Activated naive CD8-positive, alpha-beta T cell treated with anti-CD3 and anti-CD28 coated beads, Interleukin-2, amount 10 ng/mL, durations not matched to agents 7 days and 5 days (primary cell): ENCODE measurements at regions not wholly inside any gene's neighbourhood (a gene's known extent, or its start where the extent isn't known, plus 50 kb on each side); places are given as distances from the start of the nearest gene placed in this dataset.

Experiments
- ATAC-seq: fragments of 150-1000 bp; cut with Tn5 transposase; one replicate; pipeline ENCODE4 v1.10.0; 2021; ENCODE audit warnings: low read depth, moderate library complexity
- POLR2A ChIA-PET: fragments of 350-600 bp; sonication (Branson Sonifier 250); formaldehyde crosslinking; loops from one replicate; lab custom pipeline; 2021; ENCODE audit warnings: antibody characterized with exemption; lab: Charles Lee
- DNase-seq: peaks from one replicate; pipeline ENCODE4 v3.0.0; 2021
- H3K27ac Mint-ChIP-seq: one replicate; pipeline ENCODE4 v1.8.0; 2022; ENCODE audit warnings: mild to moderate bottlenecking, mixed read lengths
- H3K27me3 Mint-ChIP-seq: one replicate; pipeline ENCODE4 v1.8.0; 2022; ENCODE audit warnings: mild to moderate bottlenecking, moderate library complexity, mixed read lengths
- H3K36me3 Mint-ChIP-seq: one replicate; pipeline ENCODE4 v1.8.0; 2021; ENCODE audit warnings: mild to moderate bottlenecking, mixed read lengths
- H3K4me1 Mint-ChIP-seq: one replicate; pipeline ENCODE4 v1.8.0; 2021; ENCODE audit warnings: mixed read lengths
- H3K4me3 Mint-ChIP-seq: one replicate; pipeline ENCODE4 v1.8.0; 2022; ENCODE audit warnings: mild to moderate bottlenecking, moderate library complexity, mixed read lengths
- H3K9me3 Mint-ChIP-seq: one replicate; pipeline ENCODE4 v1.8.0; 2021; ENCODE audit warnings: mixed read lengths

DNA sequence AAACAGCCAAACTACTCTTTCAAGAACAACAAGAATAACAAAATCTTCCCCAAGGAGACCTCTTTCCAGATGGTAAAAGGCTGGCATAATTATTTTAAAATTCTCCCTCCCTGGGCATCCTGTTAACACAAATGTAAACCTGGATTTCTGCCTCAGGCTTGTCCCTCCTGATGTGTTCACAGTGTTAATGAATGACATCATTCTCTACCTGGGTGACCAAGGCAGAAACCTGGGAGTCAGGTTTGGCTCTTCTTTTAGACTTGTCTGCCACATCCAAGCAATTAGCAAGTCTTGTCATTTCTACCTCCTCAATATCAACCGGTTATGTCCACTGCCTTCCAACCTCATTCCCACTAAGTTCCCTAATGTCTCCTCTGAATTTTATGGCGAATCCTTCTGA is 368.7 kb upstream of the TBL1XR1 start:
- H3K4me3 Mint-ChIP-seq = no peak overlapping the region
- no peak for DNase-seq
- peaks cover 1% of the 10 kb centered on the region for H3K36me3 Mint-ChIP-seq
- H3K4me1 Mint-ChIP-seq = no peaks in the 10 kb centered on the region
- H3K9me3 Mint-ChIP-seq = peaks cover 9% of the 10 kb centered on the region
- H3K27me3 Mint-ChIP-seq = no peaks in the 10 kb centered on the region
- H3K27ac Mint-ChIP-seq = no peak overlapping the region
- POLR2A ChIA-PET = no interaction called here
- ATAC-seq = no peak

DNA sequence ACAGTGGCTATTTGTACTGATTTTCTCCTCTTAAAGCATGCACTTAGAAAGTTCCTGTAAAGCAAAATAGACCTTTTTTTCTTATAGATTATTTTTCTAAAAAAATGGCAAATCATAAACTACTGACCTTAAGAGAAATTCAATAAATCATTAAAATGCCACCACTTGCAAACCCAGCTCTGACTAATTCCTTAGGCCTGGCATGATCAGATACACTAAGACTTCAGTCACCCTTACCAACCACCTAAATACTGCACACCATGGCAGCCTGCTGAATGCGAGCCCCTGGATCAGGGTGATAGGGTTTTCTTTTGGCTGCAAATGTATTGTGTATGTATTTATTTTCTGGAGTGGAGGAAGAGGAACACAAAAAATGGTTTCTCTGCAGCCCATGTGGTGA is 370.6 kb upstream of the TBL1XR1 start:
- no peak for DNase-seq
- Mint-ChIP-seq H3K27me3 (no peaks in the 10 kb centered on the region), H3K4me1 (no peaks in the 10 kb centered on the region), H3K9me3 (peaks cover 9% of the 10 kb centered on the region), H3K36me3 (peaks cover 1% of the 10 kb centered on the region), H3K4me3 (no peak overlapping the region), H3K27ac (no peak overlapping the region)
- POLR2A ChIA-PET = no interaction called here
- no peak for ATAC-seq

GRCh38 chr3:177569193-177569592 is 371.9 kb upstream of the TBL1XR1 start:
- Mint-ChIP-seq H3K4me3 (no peak overlapping the region), H3K4me1 (no peaks in the 10 kb centered on the region), H3K36me3 (no peaks in the 10 kb centered on the region), H3K9me3 (peaks cover 9% of the 10 kb centered on the region), H3K27ac (no peak overlapping the region), H3K27me3 (no peaks in the 10 kb centered on the region)
- DNase-seq (no peak), ATAC-seq (no peak)
- POLR2A ChIA-PET = no interaction called here

DNA sequence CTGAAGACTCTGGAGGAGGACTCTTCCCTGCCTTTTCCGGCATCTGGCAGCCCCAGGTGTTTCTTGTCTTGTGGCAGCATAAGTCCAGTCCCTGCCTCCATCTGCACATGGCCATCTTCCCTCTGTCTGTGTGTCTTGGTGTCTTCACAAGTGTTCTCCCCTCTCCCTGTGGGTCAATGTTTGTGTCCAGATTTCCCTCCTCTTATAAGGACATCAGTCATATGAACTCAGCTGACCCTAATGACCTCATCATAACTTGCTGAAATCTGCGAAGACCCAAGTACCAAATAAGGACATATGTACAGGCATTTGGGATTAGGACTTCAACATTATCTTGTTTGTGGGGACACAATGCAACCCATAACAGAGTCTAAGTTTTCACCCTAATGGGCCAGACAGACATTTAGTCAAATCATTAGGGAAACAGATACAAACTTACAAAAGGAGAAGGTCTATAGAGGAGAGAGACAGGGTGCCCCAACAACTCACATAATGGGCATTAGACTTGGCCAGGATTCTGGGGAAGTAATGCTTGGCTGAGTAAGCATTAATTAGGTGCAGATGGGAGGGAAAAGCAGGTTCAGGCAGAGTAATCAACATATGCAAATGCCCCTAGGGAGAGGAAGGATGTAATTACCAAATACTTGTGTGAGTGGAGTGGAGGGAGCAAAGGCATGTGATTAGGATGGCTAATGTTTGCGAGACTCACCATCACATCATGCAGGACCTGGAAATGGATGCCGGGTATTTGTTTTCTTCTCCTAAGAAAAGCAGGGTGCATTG is 372.8 kb upstream of the TBL1XR1 start:
- H3K36me3 Mint-ChIP-seq = no peaks in the 10 kb centered on the region
- DNase-seq (no peak), ATAC-seq (no peak)
- H3K27ac Mint-ChIP-seq = no peak overlapping the region
- peaks cover 9% of the 10 kb centered on the region for H3K9me3 Mint-ChIP-seq
- no peaks in the 10 kb centered on the region for H3K27me3 Mint-ChIP-seq
- no peaks in the 10 kb centered on the region for H3K4me1 Mint-ChIP-seq
- no peak overlapping the region for H3K4me3 Mint-ChIP-seq
- POLR2A ChIA-PET = no interaction called here

DNA sequence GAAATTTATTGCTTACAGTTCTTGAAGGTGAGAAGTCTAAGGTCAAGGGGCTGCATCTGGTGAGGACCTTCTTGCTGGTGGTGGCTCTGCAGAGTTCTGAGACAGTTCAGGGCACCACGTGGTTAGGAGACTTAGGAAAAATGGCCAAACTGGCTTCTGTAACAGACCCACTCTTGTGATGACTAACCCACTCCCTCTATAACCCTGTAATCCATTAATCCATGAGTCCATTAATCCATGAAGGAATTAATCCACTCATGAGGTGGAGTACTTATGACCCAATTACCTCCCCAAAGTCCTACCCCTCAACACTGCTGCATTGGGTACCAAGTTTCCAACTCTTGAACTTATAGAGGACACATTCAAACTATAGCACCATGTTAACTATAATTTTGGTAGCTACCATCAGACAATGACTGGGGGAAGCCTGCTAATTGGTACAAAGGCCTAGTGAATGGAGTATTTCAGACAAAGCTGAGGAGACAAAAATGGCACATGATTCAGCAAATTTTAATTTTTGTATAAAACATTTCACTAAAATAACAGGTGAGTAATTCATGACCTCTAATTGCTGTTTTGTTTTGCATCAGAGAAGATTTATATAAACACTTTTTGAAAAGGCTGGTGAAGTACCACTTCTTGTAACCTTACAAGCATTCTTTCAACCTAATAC is 374.1 kb upstream of the TBL1XR1 start:
- POLR2A ChIA-PET = no interaction called here
- peaks cover 9% of the 10 kb centered on the region for H3K9me3 Mint-ChIP-seq
- no peak overlapping the region for H3K27ac Mint-ChIP-seq
- ATAC-seq = no peak
- DNase-seq = no peak
- H3K4me3 Mint-ChIP-seq = no peak overlapping the region
- no peaks in the 10 kb centered on the region for H3K4me1 Mint-ChIP-seq
- H3K27me3 Mint-ChIP-seq = no peaks in the 10 kb centered on the region
- H3K36me3 Mint-ChIP-seq = no peaks in the 10 kb centered on the region

GRCh38 chr3:177571944-177572315 is 374.6 kb upstream of the TBL1XR1 start:
- no peak overlapping the region for H3K4me3 Mint-ChIP-seq
- H3K9me3 Mint-ChIP-seq = peaks cover 6% of the 10 kb centered on the region
- POLR2A ChIA-PET = no interaction called here
- no peak overlapping the region for H3K27ac Mint-ChIP-seq
- H3K27me3 Mint-ChIP-seq = no peaks in the 10 kb centered on the region
- ATAC-seq = no peak
- no peak for DNase-seq
- H3K4me1 Mint-ChIP-seq = no peaks in the 10 kb centered on the region
- no peaks in the 10 kb centered on the region for H3K36me3 Mint-ChIP-seq

DNA sequence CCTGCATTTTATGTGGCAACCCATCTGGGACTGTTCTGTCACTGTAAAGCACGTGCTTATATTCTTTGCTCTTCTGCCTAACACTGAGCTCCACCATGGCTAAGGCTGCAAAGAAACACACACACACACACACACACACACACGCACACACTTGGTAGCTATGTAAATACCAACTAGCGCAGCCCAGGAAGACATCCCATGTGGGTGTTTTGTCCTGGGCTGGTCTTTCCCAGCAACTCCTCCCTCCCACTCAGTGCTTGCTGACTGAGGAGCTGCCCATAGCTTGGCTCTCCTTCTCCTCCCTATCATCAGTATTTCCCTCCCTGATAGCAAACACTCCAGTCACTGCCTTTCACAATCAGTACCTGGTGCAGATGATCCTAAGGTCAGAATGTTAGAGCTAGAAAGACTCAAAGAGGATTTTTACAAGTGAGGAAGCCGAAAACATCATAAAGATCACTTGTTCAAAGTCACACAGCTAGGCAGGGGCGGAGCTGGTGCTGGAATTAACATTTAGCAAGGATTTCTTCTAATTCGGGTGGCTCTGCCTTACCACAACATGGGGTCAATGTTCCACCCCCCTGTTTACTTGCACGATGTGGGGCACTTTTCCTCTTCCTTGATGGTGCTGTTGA is 377.1 kb upstream of the TBL1XR1 start:
- POLR2A ChIA-PET = no interaction called here
- Mint-ChIP-seq H3K4me3 (no peak overlapping the region), H3K4me1 (no peaks in the 10 kb centered on the region), H3K27me3 (no peaks in the 10 kb centered on the region), H3K27ac (no peak overlapping the region), H3K9me3 (peaks cover 6% of the 10 kb centered on the region), H3K36me3 (no peaks in the 10 kb centered on the region)
- DNase-seq (no peak), ATAC-seq (no peak)

DNA sequence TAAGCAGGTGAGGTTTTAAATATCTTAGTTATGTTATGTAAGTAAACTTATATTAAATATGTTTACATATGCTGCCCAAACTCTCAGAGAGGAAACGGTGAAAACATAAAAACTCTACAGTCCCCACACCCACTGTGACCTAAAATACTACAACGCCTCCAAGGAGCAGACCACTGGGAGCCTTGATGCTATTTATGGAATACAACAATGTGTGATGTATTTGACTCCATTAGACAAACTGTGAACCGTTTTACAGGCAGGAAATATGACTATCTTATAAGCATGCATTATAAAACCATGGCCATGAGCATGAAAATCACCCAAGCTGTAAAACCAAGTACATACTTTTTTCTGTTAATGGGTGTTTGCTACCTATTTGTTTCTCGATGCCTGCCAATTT is 379.5 kb upstream of the TBL1XR1 start:
- no peaks in the 10 kb centered on the region for H3K4me1 Mint-ChIP-seq
- no peaks in the 10 kb centered on the region for H3K9me3 Mint-ChIP-seq
- no peak overlapping the region for H3K27ac Mint-ChIP-seq
- no peaks in the 10 kb centered on the region for H3K27me3 Mint-ChIP-seq
- ATAC-seq (no peak), DNase-seq (no peak)
- H3K36me3 Mint-ChIP-seq = peaks cover 1% of the 10 kb centered on the region
- POLR2A ChIA-PET = no interaction called here
- H3K4me3 Mint-ChIP-seq = no peak overlapping the region

- POLR2A ChIA-PET = no interaction called here
- Mint-ChIP-seq H3K27ac (no peak overlapping the region), H3K36me3 (peaks cover 1% of the 10 kb centered on the region), H3K4me3 (no peak overlapping the region), H3K27me3 (no peaks in the 10 kb centered on the region), H3K9me3 (no peaks in the 10 kb centered on the region), H3K4me1 (no peaks in the 10 kb centered on the region)
- no peak for DNase-seq
- no peak for ATAC-seq
Observed at GRCh38 chr3:177578488-177578887, 381.2 kb upstream of the TBL1XR1 start.

GRCh38 chr3:177579419-177579818 is 382.1 kb upstream of the TBL1XR1 start:
- Mint-ChIP-seq H3K36me3 (peaks cover 1% of the 10 kb centered on the region), H3K4me1 (no peaks in the 10 kb centered on the region), H3K27ac (no peak overlapping the region), H3K27me3 (no peaks in the 10 kb centered on the region), H3K4me3 (no peak overlapping the region), H3K9me3 (no peaks in the 10 kb centered on the region)
- ATAC-seq (no peak), DNase-seq (no peak)
- POLR2A ChIA-PET = no interaction called here

- H3K27ac Mint-ChIP-seq = no peak overlapping the region
Observed at GRCh38 chr3:177580437-177580836, 383.2 kb upstream of the TBL1XR1 start.

GRCh38 chr3:177585271-177585670 is 388.0 kb upstream of the TBL1XR1 start:
- Mint-ChIP-seq H3K27me3 (no peaks in the 10 kb centered on the region), H3K4me3 (no peak overlapping the region), H3K36me3 (peaks cover 8% of the 10 kb centered on the region), H3K4me1 (peaks cover 11% of the 10 kb centered on the region), H3K27ac (no peak overlapping the region), H3K9me3 (peaks cover 2% of the 10 kb centered on the region)
- POLR2A ChIA-PET = no interaction called here
- ATAC-seq = no peak
- DNase-seq = no peak

More at GRCh38 chr3:177580437-177580836, 383.2 kb upstream of the TBL1XR1 start:
- peaks cover 1% of the 10 kb centered on the region for H3K36me3 Mint-ChIP-seq
- no peak for DNase-seq
- no peak overlapping the region for H3K4me3 Mint-ChIP-seq
- POLR2A ChIA-PET = no interaction called here
- no peaks in the 10 kb centered on the region for H3K4me1 Mint-ChIP-seq
- ATAC-seq = no peak
- H3K9me3 Mint-ChIP-seq = no peaks in the 10 kb centered on the region
- no peaks in the 10 kb centered on the region for H3K27me3 Mint-ChIP-seq

DNA sequence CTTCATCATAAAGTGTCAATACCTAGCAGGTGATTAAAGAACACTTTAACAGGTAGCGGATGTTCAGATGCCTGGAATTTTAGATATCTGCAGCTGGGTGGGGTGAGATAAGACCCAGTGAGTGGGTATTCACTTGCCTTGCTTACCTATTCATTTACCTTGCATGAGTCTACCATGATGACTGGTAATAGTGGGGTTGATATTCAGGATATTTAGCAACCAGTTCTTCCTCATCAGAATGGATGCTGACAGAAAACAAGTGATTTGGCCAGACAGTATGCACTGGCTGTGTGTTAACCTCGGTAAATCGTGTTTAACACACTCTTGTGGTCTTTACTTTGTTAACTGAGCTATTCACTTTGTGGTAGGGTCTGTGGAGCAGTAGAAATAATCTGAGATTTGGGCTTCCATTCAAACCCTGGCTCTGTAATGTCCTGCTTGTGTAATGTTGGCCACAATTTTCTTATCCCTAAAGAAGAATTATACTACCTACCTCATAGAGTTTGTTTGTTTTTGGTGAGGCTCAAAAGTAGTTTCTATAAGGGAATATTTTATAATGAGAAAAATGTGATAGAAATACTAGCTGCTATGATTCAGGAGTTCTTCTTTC is 391.9 kb upstream of the TBL1XR1 start:
- no peak overlapping the region for H3K4me3 Mint-ChIP-seq
- POLR2A ChIA-PET = interaction anchor here (1.0 to 1.3 kb wide), 2 partner anchors 9 to 229 kb away, joined by 3 to 4 read pairs; no protein-coding TSS in a partner anchor
- H3K27ac Mint-ChIP-seq = no peak overlapping the region
- no peaks in the 10 kb centered on the region for H3K27me3 Mint-ChIP-seq
- DNase-seq = no peak
- peaks cover 8% of the 10 kb centered on the region for H3K36me3 Mint-ChIP-seq
- no peak for ATAC-seq
- peaks cover 2% of the 10 kb centered on the region for H3K9me3 Mint-ChIP-seq
- H3K4me1 Mint-ChIP-seq = peaks cover 24% of the 10 kb centered on the region
